AG10803 (cell line): ENCODE measurements at regions not wholly inside any gene's neighbourhood (a gene's known extent, or its start where the extent isn't known, plus 50 kb on each side); places are given as distances from the start of the nearest gene placed in this dataset.

Experiments
- DNase-seq: peaks from one replicate; pipeline ENCODE4 v3.0.0; 2010; ENCODE audit warnings: low read depth
- H3K4me3 ChIP-seq: 2 replicates; pipeline ENCODE4 v1.5.1; 2011; ENCODE audit warnings: mild to moderate bottlenecking, low read length, control low read depth
- TF ChIP-seq, protein P1 (sequence below): conservative IDR thresholded peaks from 2 replicates; pipeline ENCODE4 v1.5.1; 2011; ENCODE audit warnings: mild to moderate bottlenecking, low read length, control low read depth, inconsistent platforms

GRCh38 chr18:41311571-41312547, 643.2 kb upstream of the PIK3C3 start:
- TF ChIP-seq, protein P1, sequence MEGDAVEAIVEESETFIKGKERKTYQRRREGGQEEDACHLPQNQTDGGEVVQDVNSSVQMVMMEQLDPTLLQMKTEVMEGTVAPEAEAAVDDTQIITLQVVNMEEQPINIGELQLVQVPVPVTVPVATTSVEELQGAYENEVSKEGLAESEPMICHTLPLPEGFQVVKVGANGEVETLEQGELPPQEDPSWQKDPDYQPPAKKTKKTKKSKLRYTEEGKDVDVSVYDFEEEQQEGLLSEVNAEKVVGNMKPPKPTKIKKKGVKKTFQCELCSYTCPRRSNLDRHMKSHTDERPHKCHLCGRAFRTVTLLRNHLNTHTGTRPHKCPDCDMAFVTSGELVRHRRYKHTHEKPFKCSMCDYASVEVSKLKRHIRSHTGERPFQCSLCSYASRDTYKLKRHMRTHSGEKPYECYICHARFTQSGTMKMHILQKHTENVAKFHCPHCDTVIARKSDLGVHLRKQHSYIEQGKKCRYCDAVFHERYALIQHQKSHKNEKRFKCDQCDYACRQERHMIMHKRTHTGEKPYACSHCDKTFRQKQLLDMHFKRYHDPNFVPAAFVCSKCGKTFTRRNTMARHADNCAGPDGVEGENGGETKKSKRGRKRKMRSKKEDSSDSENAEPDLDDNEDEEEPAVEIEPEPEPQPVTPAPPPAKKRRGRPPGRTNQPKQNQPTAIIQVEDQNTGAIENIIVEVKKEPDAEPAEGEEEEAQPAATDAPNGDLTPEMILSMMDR = no peak
- H3K4me3 ChIP-seq = no peak overlapping the region
- DNase-seq = no peak

- TF ChIP-seq, protein P1 = no peak
- DNase-seq = no peak
- no peak overlapping the region for H3K4me3 ChIP-seq
Measured at GRCh38 chr18:41297740-41298139, 657.3 kb upstream of the PIK3C3 start.

GRCh38 chr18:41269294-41269693, 685.7 kb upstream of the PIK3C3 start:
- DNase-seq = no peak
- H3K4me3 ChIP-seq = no peak overlapping the region
- TF ChIP-seq, protein P1 = no peak

GRCh38 chr18:41268271-41268670, 686.8 kb upstream of the PIK3C3 start:
- H3K4me3 ChIP-seq = no peak overlapping the region
- TF ChIP-seq, protein P1 = no peak

GRCh38 chr18:41266616-41267015, 688.4 kb upstream of the PIK3C3 start:
- no peak overlapping the region for H3K4me3 ChIP-seq
- TF ChIP-seq, protein P1 = no peak
- DNase-seq = no peak

More at GRCh38 chr18:41268271-41268670, 686.8 kb upstream of the PIK3C3 start:
- DNase-seq = no peak

DNA sequence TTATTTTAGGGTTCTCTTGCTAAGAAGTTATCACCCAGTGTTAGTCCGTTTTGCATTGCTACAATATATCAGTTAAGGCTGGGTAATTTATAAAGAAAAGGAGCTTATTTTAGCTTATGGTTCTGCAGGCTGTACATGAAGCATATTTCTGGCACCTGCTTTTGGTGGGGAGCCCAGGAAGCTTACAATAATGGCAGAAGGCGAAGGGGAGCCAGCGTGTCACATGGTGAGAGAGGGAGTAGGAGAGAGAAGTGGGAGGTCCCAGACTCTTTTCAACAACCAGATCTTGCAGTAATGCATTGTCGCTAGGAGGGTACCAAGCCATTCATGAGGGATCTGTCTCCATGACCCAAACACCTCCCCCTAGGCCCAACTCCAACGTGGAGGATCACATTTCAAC, 688.8 kb upstream of the PIK3C3 start:
- TF ChIP-seq, protein P1 = no peak
- no peak for DNase-seq
- H3K4me3 ChIP-seq = no peak overlapping the region

- no peak overlapping the region for H3K4me3 ChIP-seq
- DNase-seq = peak; percentile 2
- TF ChIP-seq, protein P1 = no peak
Measured at GRCh38 chr18:41265047-41265446, 690.0 kb upstream of the PIK3C3 start.
